ENCODE measurements at regions not wholly inside any gene's neighbourhood (a gene's known extent, or its start where the extent isn't known, plus 50 kb on each side); places are given as distances from the start of the nearest gene placed in this dataset.

DNA sequence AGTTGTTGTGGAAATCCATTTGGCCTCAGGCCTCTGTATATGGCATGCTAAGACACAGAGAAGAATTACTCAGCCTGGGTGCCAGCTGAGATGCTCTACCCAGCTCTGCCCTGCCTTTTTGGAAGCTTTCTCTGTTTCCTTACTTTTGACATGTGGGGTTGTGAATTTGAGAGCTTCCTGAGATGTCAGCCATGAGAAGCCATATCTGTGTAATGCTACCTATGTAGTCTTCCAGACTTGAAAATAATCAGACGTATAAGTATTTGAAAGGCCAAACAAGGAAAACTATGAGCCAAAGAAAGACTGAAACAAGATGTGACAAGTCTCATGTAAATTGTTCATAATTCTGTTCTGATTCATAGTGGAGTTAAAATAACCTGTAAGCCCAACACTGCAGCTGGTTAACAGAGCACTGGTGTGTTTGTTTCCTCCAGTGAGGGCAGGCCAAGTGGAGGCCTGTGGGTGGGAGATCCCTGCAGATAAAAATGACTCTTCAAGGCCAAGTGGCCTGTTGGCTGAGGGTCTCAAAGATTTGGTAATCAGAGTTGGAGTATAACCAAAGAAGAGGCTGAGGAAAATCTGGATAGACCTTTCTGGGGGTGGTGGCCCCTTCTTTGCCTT lies 94.0 kb downstream of the TMX1 start:
- H3K4me3 ChIP-seq (ENCODE audit: insufficient read length, low read depth), result no peak overlapping the region
- no peak for DNase-seq (ENCODE audit: low read depth, low spot score)
- no peaks in the 10 kb centered on the region for H3K27me3 ChIP-seq (ENCODE audit: insufficient read depth, insufficient read length)
- no peaks in the 10 kb centered on the region for H3K9me3 ChIP-seq (ENCODE audit: insufficient read depth, low read length)
- H3K4me1 ChIP-seq (ENCODE audit: insufficient read depth, insufficient read length), result no peaks in the 10 kb centered on the region
- no peaks in the 10 kb centered on the region for H3K36me3 ChIP-seq (ENCODE audit: insufficient read depth, insufficient read length, low read length)
- TF ChIP-seq YY1 (IDR thresholded peaks at IDR 0.05; ENCODE audit: insufficient read depth, insufficient read length) (no peak), ZNF274 (IDR thresholded peaks at IDR 0.05; ENCODE audit: low read depth, low read length) (no peak), SUZ12 (IDR thresholded peaks at IDR 0.05; ENCODE audit: extremely low read depth, insufficient read depth, insufficient read length) (no peak)
- no peak overlapping the region for H3K9ac ChIP-seq (ENCODE audit: insufficient read length, low read depth)

DNA sequence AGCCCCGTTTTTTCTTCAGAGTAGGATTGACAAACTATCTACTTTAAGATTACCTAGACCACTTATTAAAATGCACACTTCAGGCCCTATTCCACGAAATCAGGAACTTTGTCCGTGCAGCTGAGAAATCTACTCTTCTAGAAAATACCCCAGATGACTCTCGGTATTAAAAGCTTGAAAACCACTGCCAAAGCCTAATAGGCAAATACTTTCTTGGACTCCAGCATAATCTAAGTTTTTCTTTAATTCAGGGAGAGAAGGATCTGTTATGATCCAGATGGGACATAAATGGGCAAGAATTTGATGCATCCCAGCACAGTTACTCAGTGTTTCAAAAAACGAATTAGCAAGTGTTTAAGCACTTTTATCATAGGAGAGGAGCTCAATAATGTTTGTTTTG lies 94.5 kb downstream of the TMX1 start:
- TF ChIP-seq ZNF274 (IDR thresholded peaks at IDR 0.05; ENCODE audit: low read depth, low read length) (no peak), SUZ12 (IDR thresholded peaks at IDR 0.05; ENCODE audit: extremely low read depth, insufficient read depth, insufficient read length) (no peak), YY1 (IDR thresholded peaks at IDR 0.05; ENCODE audit: insufficient read depth, insufficient read length) (no peak)
- no peak for DNase-seq (ENCODE audit: low read depth, low spot score)
- no peaks in the 10 kb centered on the region for H3K9me3 ChIP-seq (ENCODE audit: insufficient read depth, low read length)
- no peak overlapping the region for H3K9ac ChIP-seq (ENCODE audit: insufficient read length, low read depth)
- no peaks in the 10 kb centered on the region for H3K4me1 ChIP-seq (ENCODE audit: insufficient read depth, insufficient read length)
- no peaks in the 10 kb centered on the region for H3K27me3 ChIP-seq (ENCODE audit: insufficient read depth, insufficient read length)
- no peak overlapping the region for H3K4me3 ChIP-seq (ENCODE audit: insufficient read length, low read depth)
- no peaks in the 10 kb centered on the region for H3K36me3 ChIP-seq (ENCODE audit: insufficient read depth, insufficient read length, low read length)

DNA sequence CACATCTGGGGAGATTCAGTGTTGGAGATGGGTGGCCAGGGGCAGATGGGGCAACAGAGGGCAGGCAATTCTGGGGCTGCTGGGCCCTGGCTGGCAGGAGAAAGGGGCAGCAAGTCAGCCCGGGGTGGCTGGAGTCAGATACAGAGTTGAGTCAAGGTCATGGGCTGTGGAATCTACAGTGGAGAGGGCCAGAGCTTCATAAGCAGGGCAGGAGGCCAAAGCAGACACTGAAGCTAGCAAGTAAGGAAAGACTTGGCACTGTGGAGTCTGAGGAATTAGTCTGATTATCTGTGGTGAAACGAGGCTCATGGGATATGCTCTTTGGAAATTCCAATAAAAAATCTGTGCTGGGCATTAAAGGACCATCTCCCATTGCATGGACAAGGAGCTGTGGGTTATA lies 95.5 kb downstream of the TMX1 start:
- no peaks in the 10 kb centered on the region for H3K9me3 ChIP-seq (ENCODE audit: insufficient read depth, low read length)
- H3K36me3 ChIP-seq (ENCODE audit: insufficient read depth, insufficient read length, low read length), result no peaks in the 10 kb centered on the region
- no peak overlapping the region for H3K4me3 ChIP-seq (ENCODE audit: insufficient read length, low read depth)
- no peaks in the 10 kb centered on the region for H3K4me1 ChIP-seq (ENCODE audit: insufficient read depth, insufficient read length)
- TF ChIP-seq ZNF274 (IDR thresholded peaks at IDR 0.05; ENCODE audit: low read depth, low read length) (no peak), SUZ12 (IDR thresholded peaks at IDR 0.05; ENCODE audit: extremely low read depth, insufficient read depth, insufficient read length) (no peak), YY1 (IDR thresholded peaks at IDR 0.05; ENCODE audit: insufficient read depth, insufficient read length) (no peak)
- no peak overlapping the region for H3K9ac ChIP-seq (ENCODE audit: insufficient read length, low read depth)
- no peaks in the 10 kb centered on the region for H3K27me3 ChIP-seq (ENCODE audit: insufficient read depth, insufficient read length)
- DNase-seq (ENCODE audit: low read depth, low spot score), result no peak

DNA sequence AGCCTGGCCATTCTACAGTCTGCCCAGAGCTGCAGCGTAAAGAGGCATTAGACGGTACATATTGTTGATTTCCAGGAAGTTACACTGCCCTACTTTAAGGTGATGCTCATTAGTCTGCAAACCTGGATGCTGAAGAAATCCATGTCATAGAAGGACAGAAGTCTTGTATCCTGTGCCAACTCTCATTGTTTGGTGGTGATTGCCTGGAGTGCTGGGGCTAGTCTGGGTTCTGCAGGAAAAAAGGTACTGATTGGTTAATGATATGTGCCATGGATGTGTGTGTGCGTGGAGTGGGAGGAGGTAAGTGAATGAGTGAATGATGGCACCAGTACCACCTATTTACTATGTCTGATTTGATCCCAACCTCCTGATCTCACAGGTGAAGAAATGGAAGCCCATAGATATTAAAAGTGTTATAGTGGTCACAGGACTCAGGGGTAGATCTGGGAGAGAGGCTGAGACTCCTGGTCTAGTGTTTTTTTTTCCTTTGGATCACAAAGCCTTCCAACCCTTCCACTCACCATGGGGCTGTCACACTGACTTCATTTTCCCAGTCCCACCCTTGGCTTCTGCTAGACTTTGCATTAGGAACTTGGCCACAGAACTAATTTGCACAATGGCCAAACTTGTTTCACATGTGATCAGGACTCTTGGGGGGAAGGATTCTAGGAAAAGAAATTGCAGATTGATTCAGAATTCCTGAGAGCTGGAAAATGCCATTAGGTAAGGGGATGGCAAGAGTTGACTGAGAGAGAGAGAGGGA lies 96.1 kb downstream of the TMX1 start:
- Histone ChIP-seq H3K4me1 (ENCODE audit: insufficient read depth, insufficient read length) (no peaks in the 10 kb centered on the region), H3K4me3 (ENCODE audit: insufficient read length, low read depth) (no peak overlapping the region), H3K9ac (ENCODE audit: insufficient read length, low read depth) (no peak overlapping the region), H3K27me3 (ENCODE audit: insufficient read depth, insufficient read length) (no peaks in the 10 kb centered on the region), H3K36me3 (ENCODE audit: insufficient read depth, insufficient read length, low read length) (no peaks in the 10 kb centered on the region), H3K9me3 (ENCODE audit: insufficient read depth, low read length) (no peaks in the 10 kb centered on the region)
- no peak for TF ChIP-seq YY1 (IDR thresholded peaks at IDR 0.05; ENCODE audit: insufficient read depth, insufficient read length)
- no peak for TF ChIP-seq ZNF274 (IDR thresholded peaks at IDR 0.05; ENCODE audit: low read depth, low read length)
- TF ChIP-seq SUZ12 (IDR thresholded peaks at IDR 0.05; ENCODE audit: extremely low read depth, insufficient read depth, insufficient read length), result no peak
- no peak for DNase-seq (ENCODE audit: low read depth, low spot score)

DNA sequence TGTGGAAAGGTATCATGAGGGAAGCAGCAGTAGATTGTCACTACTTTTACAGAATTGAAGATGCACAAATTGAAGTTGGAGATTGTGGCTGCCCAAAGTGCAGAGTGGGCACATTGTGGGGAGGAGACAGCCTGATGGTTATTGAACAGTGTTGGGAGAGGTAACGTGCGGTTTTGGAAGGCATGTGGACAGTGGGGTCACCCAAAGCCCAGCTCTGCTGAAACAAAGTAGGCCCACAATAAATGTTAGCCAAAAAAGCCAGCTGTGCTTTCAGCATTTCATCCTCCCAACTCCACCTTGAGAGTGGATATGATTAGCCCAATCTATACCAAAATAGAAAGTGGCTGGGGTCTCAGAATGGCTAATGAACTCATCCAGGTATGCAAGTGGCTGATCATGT lies 96.7 kb downstream of the TMX1 start:
- no peak overlapping the region for H3K4me3 ChIP-seq (ENCODE audit: insufficient read length, low read depth)
- no peak overlapping the region for H3K9ac ChIP-seq (ENCODE audit: insufficient read length, low read depth)
- H3K9me3 ChIP-seq (ENCODE audit: insufficient read depth, low read length), result no peaks in the 10 kb centered on the region
- DNase-seq (ENCODE audit: low read depth, low spot score), result no peak
- H3K27me3 ChIP-seq (ENCODE audit: insufficient read depth, insufficient read length), result no peaks in the 10 kb centered on the region
- H3K36me3 ChIP-seq (ENCODE audit: insufficient read depth, insufficient read length, low read length), result no peaks in the 10 kb centered on the region
- TF ChIP-seq ZNF274 (IDR thresholded peaks at IDR 0.05; ENCODE audit: low read depth, low read length), result no peak
- no peak for TF ChIP-seq YY1 (IDR thresholded peaks at IDR 0.05; ENCODE audit: insufficient read depth, insufficient read length)
- TF ChIP-seq SUZ12 (IDR thresholded peaks at IDR 0.05; ENCODE audit: extremely low read depth, insufficient read depth, insufficient read length), result no peak
- no peaks in the 10 kb centered on the region for H3K4me1 ChIP-seq (ENCODE audit: insufficient read depth, insufficient read length)

DNA sequence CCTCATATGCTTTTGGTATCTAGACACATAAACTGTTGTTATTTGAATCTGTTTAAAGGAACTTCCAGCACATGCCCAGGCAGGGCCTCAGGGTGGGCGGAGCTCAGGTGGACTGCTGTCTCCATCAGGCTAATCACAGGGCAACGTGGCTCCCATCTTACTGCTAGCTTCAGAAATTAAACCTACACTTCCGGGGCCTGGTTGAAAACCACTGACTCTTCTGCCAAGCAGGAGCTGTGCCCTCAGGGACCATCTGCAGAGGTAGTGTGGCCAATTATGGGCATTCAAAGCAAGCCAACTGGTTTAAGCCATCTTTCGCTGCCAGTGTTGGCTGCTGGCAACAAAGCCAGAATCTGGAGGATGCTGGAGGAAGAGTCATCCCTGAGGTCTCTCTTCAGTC lies 97.5 kb downstream of the TMX1 start:
- Histone ChIP-seq H3K36me3 (ENCODE audit: insufficient read depth, insufficient read length, low read length) (no peaks in the 10 kb centered on the region), H3K27me3 (ENCODE audit: insufficient read depth, insufficient read length) (no peaks in the 10 kb centered on the region), H3K9me3 (ENCODE audit: insufficient read depth, low read length) (no peaks in the 10 kb centered on the region), H3K9ac (ENCODE audit: insufficient read length, low read depth) (no peak overlapping the region), H3K4me1 (ENCODE audit: insufficient read depth, insufficient read length) (no peaks in the 10 kb centered on the region), H3K4me3 (ENCODE audit: insufficient read length, low read depth) (no peak overlapping the region)
- TF ChIP-seq ZNF274 (IDR thresholded peaks at IDR 0.05; ENCODE audit: low read depth, low read length), result no peak
- TF ChIP-seq YY1 (IDR thresholded peaks at IDR 0.05; ENCODE audit: insufficient read depth, insufficient read length), result no peak
- TF ChIP-seq SUZ12 (IDR thresholded peaks at IDR 0.05; ENCODE audit: extremely low read depth, insufficient read depth, insufficient read length), result no peak
- DNase-seq (ENCODE audit: low read depth, low spot score), result no peak

DNA sequence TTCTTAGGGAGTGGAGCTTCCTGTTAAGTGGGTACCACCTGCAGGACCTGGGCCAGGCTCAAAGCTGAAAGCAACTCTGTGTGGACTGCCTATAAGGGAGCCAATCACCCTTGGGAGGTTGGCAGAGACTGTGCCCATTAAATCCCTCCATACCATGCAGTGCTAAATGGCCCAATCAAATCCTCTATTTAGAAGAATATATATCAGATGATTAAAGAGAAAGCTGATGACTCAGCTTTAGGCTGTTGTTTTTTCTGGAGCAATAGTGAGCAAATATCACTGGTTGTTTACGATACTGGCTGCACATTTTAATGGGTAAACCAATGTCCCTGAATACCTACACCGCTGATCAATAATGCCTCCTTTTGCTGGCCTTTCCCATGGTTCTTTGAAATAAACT lies 101.3 kb downstream of the TMX1 start:
- Histone ChIP-seq H3K9ac (ENCODE audit: insufficient read length, low read depth) (no peak overlapping the region), H3K4me3 (ENCODE audit: insufficient read length, low read depth) (no peak overlapping the region), H3K4me1 (ENCODE audit: insufficient read depth, insufficient read length) (no peaks in the 10 kb centered on the region), H3K36me3 (ENCODE audit: insufficient read depth, insufficient read length, low read length) (no peaks in the 10 kb centered on the region), H3K9me3 (ENCODE audit: insufficient read depth, low read length) (no peaks in the 10 kb centered on the region), H3K27me3 (ENCODE audit: insufficient read depth, insufficient read length) (no peaks in the 10 kb centered on the region)
- DNase-seq (ENCODE audit: low read depth, low spot score), result no peak
- TF ChIP-seq ZNF274 (IDR thresholded peaks at IDR 0.05; ENCODE audit: low read depth, low read length) (no peak), SUZ12 (IDR thresholded peaks at IDR 0.05; ENCODE audit: extremely low read depth, insufficient read depth, insufficient read length) (no peak), YY1 (IDR thresholded peaks at IDR 0.05; ENCODE audit: insufficient read depth, insufficient read length) (no peak)
